GM19324 (cell line): ENCODE measurements at regions not wholly inside any gene's neighbourhood (a gene's known extent, or its start where the extent isn't known, plus 50 kb on each side); places are given as distances from the start of the nearest gene placed in this dataset.
"Not testable (repeated sequence)": the region's sequence is repeated elsewhere in the genome, so short reads cannot be mapped to it uniquely, and the experiment has no call there.

Experiments used
- ATAC-seq: cut with Tn5 transposase; IDR thresholded peaks from one replicate; pipeline ENCODE4 v1.9.1; 2021; ENCODE audit warnings: mild to moderate bottlenecking, moderate library complexity; ENCODE audit not compliant: unreplicated experiment, low FRiP score

DNA sequence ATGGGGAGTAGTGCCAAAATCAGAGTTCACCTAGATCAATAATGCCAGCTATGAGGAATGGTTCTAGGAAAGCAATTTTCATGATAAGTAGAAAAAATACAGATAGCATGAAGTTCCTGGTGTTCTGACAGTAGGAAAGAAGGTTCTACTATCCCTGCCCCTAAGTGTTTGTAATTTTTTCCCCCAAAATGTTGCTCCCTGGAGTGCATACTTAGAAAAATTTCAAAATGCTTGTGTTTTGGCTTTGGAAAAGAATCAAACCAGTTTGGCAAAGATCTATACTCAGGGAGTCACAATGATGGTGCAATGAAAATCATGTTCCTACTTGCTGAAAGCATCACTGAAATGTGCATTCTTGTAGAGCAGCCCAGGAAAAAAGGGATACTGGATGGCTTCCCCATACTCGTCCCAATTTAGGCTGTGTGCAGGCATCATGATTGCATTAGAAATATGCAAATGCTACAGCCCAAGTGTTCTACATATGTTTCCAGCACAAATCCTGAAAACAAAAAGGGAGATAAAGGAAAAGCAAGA, 74.7 kb downstream of the LPAR4 start:
- ATAC-seq, result no peak

DNA sequence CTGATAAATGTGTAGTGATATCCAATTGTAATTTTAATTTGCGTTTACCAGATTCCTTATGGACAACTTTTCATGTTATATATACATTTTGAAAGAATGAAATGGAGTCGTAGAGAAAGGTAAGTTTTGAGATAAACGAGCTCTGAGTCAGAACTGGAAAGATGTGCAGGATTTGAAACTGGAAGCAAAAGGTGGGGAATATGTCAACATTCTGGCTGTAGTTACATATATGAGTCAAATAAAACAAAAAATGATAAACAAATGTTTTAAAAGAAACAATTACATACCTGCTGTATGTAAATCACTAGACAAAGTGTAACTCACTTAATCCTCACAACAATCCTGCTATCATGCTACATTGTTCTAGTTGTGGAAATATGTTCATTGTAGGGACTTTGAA, 84.0 kb downstream of the LPAR4 start:
- no peak for ATAC-seq

DNA sequence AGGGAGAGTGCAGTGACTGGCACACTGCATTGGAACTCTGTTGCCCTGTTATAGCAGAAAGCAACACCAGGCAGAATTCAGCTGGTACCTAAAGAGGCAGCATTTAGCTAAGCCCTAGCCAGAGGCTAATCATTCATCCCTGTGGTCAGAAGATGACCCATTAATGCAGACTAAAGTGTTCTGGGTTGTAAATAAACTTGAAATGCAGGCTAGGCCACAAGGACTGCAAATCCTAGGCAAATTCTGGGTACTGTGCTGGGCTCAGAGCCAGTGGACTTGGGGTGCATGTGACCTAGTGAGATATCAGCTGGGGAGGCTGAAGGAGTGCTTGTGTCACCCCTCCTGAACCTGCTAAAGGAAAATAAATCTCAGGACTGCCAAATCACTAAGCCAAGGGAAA, 91.2 kb downstream of the LPAR4 start:
- peak; percentile 57 for ATAC-seq

DNA sequence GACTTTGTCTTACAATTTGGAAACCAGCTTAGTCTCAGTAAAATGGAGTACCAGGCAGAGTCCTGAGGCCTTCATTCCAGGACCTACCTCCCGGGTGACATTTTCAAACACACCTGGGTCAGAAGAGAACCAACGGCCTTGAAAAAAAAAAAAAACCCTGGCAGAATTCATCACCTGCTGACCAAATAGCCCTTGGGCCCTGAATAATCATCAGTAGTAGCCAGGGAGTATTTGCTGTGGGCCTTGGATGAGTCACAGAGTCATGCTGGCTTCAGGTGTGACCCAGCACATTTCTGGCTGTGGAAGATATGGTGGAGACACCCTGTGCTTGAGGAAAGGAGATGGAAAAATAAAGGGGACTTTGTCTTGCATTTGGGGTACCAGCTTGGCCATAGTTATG, 92.2 kb downstream of the LPAR4 start:
- ATAC-seq, result no peak

DNA sequence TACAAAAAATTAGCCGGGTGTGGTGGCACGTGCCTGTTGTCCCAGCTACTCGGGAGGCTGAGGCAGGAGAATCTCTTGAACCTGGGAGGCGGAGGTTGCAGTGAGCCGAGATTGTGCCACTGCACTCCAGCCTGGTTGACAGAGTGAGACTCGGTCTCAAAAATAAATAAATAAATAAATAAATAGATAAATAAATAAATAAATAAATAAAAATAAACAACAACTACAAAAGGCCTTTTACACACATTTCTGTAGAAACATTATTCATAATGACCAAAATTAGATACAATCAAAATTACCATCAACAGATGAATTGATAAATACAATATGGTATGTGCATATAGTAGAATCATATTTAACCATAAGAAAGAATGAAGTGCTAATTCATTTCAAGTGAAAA, 96.7 kb downstream of the LPAR4 start:
- not testable (repeated sequence) for ATAC-seq

DNA sequence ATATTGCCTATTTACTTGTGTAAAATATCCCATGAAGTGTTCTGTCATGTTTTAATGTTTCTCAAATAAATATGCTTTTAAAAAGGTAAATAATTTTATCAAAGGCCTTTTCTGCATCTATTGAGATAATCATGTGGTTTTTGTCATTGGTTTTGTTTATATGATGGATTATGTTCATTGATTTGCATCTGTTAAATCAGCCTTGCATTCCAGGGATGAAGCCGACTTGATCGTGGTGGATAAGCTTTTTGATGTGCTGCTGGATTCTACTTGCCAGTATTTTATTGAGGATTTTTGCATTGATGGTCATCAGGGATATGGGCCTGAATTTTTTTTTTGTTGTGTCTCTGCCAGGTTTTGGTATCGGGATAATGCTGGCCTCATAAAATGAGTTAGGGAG, 63.9 kb upstream of the P2RY10 start:
- not testable (repeated sequence) for ATAC-seq

DNA sequence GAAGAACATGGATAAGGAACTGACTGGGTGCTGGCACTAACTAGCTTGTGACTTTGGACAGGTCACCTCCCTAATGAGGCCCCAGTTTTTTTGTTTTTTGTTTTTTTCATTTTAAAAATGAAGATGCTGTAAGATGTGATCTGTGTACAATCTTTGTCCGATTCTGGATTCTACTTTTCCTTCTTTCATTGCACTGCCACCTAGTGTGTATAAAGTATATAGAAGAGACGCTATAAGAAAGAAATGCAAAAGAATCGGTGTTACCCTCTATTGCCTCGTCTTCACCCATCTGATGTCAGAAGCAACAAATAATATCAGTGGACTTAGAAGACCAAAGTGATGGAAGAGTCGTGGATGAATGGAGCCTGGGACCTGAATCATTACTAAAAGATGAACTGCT, 58.6 kb upstream of the P2RY10 start:
- no peak for ATAC-seq
